ENCODE measurements at regions not wholly inside any gene's neighbourhood (a gene's known extent, or its start where the extent isn't known, plus 50 kb on each side); places are given as distances from the start of the nearest gene placed in this dataset.
"Not testable (repeated sequence)": the region's sequence is repeated elsewhere in the genome, so short reads cannot be mapped to it uniquely, and the experiment has no call there.

- H3K4me3 ChIP-seq (ENCODE audit: low read depth, low read length), result no peak overlapping the region
- DNase-seq (ENCODE audit: low read depth), result no peak
- no peak for TF ChIP-seq CTCF (conservative IDR thresholded peaks at IDR 0.05; ENCODE audit: low read depth, low read length)
These were observed 399.5 kb upstream of the SYNCRIP start for GRCh38 chr6:86042214-86042613.

- DNase-seq (ENCODE audit: low read depth), result no peak
- no peak for TF ChIP-seq CTCF (conservative IDR thresholded peaks at IDR 0.05; ENCODE audit: low read depth, low read length)
- H3K4me3 ChIP-seq (ENCODE audit: low read depth, low read length), result no peak overlapping the region
These were observed 389.0 kb upstream of the SYNCRIP start for GRCh38 chr6:86031713-86032112.

GRCh38 chr6:86030875-86031274 lies 388.2 kb upstream of the SYNCRIP start:
- TF ChIP-seq CTCF (conservative IDR thresholded peaks at IDR 0.05; ENCODE audit: low read depth, low read length), result no peak
- DNase-seq (ENCODE audit: low read depth), result no peak
- no peak overlapping the region for H3K4me3 ChIP-seq (ENCODE audit: low read depth, low read length)

GRCh38 chr6:86028776-86029175 lies 386.1 kb upstream of the SYNCRIP start:
- H3K4me3 ChIP-seq (ENCODE audit: low read depth, low read length), result no peak overlapping the region
- DNase-seq (ENCODE audit: low read depth), result no peak
- TF ChIP-seq CTCF (conservative IDR thresholded peaks at IDR 0.05; ENCODE audit: low read depth, low read length), result no peak

- H3K4me3 ChIP-seq (ENCODE audit: low read depth, low read length); DNase-seq (ENCODE audit: low read depth): not testable (repeated sequence)
These were observed 384.2 kb upstream of the SYNCRIP start for GRCh38 chr6:86026890-86027289.

- no peak overlapping the region for H3K4me3 ChIP-seq (ENCODE audit: low read depth, low read length)
- DNase-seq (ENCODE audit: low read depth), result no peak
- TF ChIP-seq CTCF (conservative IDR thresholded peaks at IDR 0.05; ENCODE audit: low read depth, low read length), result no peak
These were observed 374.6 kb upstream of the SYNCRIP start for GRCh38 chr6:86017236-86017635.

GRCh38 chr6:86016567-86016966 lies 373.9 kb upstream of the SYNCRIP start:
- DNase-seq (ENCODE audit: low read depth), result no peak
- H3K4me3 ChIP-seq (ENCODE audit: low read depth, low read length), result no peak overlapping the region
- no peak for TF ChIP-seq CTCF (conservative IDR thresholded peaks at IDR 0.05; ENCODE audit: low read depth, low read length)

GRCh38 chr6:86016077-86016476 lies 373.4 kb upstream of the SYNCRIP start:
- no peak for TF ChIP-seq CTCF (conservative IDR thresholded peaks at IDR 0.05; ENCODE audit: low read depth, low read length)
- no peak for DNase-seq (ENCODE audit: low read depth)
- H3K4me3 ChIP-seq (ENCODE audit: low read depth, low read length), result no peak overlapping the region

- H3K4me3 ChIP-seq (ENCODE audit: low read depth, low read length); DNase-seq (ENCODE audit: low read depth): not testable (repeated sequence)
These were observed 370.3 kb upstream of the SYNCRIP start for GRCh38 chr6:86012991-86013390.

All from choroid plexus epithelial cell (primary cell).